NCI-H187 treated with DMSO at 0.1 percent for 48 hours (cell line): ENCODE measurements at regions not wholly inside any gene's neighbourhood (a gene's known extent, or its start where the extent isn't known, plus 50 kb on each side); places are given as distances from the start of the nearest gene placed in this dataset.
"Not testable (repeated sequence)": the region's sequence is repeated elsewhere in the genome, so short reads cannot be mapped to it uniquely, and the experiment has no call there.

ENCODE experiments used
- DNase-seq: peaks from one replicate; lab custom pipeline; 2025; lab: John Stamatoyannopoulos, UW

DNA sequence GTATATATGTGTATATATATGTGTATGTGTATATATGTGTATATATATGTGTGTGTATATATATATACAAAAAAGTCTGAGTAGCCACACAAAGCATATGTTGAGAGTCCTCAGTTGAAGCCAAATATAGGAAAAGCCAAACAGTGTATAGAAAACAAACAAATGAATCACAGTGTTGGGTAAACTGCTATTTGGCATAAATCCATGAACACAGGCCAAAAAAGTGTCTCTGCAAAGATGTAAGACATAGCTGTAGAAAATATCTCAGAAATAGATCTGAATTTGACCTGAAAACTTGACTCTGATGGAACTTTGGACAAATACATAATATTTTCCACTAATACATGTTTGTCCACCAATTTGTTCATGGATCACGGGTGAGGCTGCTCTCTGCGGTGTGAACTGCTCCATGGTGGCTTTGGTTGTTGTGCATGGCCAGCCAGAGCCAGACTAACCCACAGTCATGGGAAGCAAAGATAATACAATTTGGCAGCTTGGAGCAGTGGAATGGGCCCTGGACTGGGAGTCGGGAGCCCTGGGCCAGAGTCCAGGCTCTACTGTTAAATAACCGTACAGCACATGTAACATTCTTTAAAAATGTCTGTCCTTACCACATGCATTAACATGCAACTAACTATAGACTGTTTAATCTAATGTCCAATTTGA is 76.9 kb upstream of the EED start:
- DNase-seq = no peak

DNA sequence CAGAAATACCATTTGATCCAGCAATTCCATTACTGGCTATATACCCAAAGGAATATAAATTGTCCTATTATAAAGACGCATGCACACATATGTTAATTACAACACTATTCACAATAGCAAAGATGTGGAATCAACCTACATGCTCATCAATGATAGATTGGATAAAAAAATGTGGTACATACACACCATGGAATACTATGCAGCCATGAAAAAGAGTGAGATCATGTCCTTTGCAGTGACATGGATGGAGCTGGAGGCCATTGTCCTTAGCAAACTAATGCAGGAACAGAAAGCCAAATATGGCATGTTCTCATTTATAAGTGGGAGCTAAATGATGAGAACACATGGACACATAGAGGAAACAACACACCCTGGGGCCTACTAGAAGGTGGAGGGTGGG is 78.3 kb upstream of the EED start:
- not testable (repeated sequence) for DNase-seq

DNA sequence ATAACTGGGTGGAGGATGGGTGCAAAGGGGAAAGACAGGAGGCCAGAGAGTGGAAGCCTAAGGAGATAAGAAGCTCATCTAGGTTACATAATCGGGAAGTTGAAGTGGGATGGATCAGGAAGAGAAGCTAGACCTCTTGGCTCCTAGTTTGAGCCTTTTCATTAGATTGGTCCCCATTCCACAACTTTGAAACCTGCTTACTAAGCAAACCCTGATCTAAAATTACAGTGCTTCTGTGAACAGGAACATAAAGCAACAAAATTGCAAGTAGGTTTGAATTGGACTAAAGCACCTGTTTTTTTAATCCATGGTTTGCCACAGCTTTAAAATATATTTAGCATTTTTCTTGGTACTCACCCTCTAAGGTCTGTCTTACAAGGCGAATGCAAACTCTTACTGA is 80.4 kb upstream of the EED start:
- no peak for DNase-seq

DNA sequence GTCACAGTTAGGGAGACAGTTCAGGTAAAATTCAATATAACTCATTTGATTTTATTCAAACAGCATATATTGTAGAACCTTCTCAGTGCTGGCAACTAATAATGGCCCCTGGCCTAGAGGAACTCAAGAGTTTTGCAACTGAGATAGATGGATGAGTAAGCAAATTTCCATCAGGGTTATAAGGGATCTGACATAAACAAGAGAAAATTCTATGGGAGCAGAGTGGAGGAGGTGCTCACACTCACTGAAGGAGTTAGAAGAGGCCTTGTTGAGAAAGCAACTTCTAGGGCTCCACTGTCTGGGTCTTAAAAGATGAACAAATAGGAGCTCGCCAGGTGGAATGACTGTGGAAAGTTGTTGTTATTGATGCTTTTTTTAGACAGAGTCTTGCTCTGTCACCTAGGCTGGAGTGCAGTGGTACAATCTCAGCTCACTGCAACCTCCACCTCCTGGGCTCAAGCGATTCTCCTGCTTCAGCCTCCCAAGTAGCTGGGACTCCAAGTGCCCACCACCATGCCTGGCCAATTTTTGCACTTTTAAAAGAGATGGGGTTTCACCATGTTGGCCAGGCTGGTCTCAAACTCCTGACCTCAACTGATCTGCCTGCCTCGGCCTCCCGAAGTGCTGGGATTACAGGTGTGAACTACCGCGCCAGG is 81.2 kb upstream of the EED start:
- DNase-seq = not testable (repeated sequence)

DNA sequence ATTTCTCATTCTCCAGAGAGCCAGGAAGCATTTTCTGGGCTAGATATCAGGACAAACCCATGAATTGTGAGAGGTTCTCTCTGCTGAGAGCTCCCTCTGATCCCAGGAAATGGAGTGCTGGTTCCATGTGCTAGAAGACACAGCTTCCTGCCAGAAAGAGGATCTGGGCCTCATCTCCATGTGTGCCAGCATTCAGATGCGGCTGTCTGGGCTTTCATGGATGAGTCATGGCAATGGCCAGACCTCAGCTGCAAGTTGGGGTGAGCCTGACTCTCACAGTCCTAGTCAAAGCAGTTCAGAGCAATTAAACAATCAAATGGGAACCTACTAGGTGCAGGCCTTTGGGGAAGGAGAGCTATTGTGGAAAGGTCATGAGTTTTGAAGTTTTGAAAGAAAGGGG is 82.3 kb upstream of the EED start:
- DNase-seq = no peak

DNA sequence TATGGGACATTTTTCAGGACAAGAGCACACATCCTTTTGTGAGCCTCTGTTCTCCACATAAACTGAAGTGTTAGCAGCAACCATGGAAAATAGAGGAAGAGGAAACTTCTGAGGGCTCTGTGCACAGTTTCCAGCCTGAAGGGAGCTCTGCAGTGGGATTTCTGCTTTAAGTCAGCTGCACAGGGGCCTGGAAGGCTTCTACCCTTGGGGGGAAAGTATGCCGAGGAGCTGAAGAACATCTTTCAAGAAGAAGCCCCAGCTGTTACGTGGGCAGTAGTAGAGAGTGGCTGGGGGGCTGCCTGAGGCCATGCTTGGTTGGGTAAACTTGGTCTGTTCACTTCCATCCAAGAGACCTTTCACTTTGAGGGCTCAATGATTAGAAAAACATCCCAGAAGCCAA is 82.7 kb upstream of the EED start:
- no peak for DNase-seq

DNA sequence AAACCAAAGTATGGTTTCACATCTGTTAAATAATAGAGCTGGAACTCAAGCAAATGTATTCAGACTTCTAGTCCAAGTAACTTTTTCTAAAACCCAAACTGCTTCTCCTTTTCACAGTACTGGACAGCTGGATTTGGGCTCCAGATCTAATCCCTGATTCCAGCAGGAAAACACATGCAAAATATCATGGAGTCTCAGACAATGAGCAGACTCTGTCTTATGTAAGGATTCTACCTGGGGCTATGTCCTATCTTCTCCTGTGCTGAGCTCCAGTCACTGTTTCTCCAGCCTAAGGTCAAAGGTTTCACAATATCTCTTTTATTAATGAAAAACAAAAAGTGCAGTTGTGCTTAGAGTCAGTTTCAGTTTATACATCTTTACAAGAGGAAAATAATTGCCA is 83.2 kb upstream of the EED start:
- no peak for DNase-seq

DNA sequence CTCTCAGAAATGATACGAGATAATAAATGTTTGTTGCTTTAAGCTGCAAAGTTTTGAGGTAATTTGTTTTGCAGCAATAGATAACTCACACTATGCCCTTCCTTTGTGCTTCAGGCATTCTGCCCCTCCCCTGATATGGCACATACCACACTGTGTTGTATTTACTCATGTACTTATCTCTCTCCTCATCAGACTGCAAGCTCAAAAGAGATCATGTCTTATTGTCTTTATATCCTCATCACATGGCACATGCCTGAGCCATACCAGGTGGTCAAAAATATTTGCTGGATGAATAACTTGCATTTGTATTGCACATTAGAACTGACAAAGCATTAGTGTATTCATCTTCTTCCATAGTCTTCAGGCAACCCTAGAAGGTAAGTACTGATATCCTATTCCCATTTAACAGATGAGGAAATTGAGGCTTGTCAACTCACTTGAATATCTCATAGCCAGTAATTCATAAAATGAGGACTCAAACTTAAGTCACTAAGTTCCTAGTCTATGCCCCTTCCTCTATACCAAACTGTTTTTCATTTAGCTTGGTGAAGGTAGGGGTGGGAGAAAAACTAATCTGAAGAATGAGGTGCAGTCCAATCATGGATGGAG is 83.9 kb upstream of the EED start:
- no peak for DNase-seq

DNA sequence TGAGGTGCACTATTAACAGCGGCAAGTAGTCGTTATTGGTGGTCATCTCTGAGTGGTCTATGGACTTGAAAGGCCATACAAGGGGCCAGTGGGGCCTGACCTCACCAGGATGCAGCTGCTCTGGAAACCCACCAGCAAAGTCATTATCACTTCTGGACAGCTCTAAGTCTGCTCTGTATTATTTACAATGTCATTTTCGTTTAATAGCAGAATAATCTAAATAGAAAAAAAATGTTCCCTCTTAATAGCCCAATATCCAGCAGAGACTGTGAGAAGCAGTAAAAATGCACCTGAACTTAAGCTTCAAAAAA is 85.0 kb upstream of the EED start:
- DNase-seq = no peak

DNA sequence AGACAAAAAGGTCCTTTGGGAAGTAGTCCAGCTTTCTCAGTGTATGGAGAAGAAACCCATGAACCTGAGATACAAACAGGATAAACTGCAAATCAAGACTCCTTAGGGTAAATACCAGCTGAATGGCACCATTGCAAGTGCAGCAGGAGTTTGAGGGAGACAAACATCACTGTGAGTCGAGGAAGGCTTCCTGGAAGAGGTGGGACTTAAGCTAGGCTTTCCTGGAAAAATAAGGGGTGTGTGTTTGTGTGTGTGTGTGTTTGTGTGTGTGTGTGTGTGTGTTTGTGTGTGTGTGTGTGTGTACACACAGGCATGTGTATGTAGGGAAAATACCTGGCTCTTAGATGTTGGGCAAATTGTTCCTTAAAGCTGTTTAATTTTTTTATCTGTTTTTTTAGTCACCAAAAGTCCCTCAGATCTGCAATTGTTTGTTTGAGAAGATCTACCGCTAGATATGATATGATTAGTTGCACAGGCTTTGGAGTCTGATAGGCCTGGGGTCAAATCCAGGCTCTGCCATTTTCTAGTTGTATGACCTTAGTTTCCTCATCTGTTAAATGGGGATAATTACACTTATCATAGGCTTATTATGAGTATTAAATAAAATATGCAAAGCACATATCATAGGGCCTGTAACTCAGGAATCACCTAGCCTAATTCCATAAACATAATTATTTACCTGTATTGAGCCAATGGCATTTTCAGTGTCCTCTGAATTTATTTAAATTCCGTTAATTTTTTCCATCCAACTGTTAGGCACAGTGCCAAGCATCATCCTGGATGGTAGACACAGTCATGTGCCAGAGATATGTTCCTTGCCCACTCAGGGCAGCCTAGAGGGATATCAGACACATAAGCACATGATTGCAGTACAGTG is 85.6 kb upstream of the EED start:
- DNase-seq = no peak

DNA sequence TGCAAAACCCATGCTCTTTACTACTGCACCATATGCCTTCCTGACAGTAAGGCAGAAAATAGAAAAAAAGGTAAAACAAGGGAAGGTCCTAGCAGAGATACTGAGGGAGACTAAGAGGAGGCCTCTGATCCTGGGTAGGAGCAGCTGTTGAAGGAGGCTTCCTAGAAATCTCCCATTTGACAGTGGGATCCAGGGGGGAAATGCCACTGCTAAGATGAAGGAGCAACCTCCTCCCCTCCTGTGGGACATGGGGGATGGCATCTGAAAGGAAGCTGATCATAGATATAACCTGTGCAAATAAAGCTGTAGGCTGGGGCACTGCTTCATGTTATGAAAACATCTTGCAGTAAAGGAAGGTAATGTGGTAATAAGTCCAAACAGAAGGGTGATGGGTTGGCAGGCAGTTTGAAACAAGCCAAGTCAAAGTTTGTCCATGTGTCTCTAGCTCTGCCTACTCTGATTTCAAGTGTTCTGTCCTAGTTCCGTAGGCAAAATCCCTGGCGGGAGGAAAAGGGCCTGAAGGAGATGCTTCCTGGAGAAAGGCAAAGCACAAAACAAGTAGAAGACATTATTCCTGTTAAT is 86.7 kb upstream of the EED start:
- no peak for DNase-seq

DNA sequence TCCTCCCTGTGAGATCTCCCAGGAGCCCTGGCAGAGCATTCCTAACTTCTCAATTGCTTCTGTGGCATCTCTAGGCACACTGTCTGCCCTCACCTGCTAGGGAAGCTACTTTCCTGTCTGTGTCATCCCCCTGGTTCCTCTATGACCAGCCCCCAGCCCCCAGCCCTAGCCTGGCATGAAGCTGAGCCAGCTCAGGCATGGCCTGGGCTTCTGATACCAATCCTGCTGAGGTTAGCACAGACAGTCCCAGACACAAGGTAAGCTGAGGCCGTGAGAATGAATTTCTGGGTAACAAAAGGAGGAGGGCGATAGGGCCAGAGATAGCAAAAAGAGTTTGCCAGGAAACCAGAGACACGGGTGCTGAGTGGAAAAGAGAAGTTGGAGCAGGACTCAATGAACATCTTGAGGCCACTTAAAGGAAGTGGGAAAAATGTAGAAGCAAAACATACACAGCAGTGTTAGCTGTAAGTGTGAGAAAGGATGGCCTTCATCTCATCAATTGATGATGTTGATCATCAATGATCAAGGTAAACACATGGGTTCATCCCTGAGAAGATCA is 87.6 kb upstream of the PICALM start:
- DNase-seq = no peak

DNA sequence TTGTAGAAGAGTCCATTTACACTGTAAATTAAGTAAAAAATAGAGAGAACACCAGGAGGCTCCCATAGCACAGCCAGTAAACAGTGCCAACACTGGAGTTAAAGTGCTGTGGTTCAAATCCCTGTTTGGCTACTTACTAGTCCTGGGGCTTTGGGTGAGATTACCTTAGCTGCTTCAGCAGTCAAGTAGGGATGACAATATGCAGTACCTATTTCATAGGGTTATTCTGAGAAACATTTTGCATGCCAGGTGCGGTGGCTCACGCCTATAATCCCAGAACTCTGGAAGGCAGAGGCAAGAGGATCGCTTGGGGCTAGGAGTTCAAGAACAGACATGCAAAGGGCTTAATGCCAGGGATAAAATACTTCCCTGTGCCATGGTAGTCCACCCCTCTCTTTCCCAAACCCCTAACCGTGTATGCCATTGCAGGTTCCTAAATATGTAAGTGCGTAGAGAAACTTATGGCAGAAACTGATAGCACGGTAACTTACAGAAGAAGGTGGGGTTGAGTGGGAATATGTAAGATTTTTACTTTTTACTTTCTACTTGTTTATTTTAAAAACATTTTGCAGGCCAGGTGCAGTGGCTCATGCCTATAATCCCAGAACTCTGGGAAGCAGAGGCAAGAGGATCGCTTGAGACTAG is 86.4 kb upstream of the PICALM start:
- no peak for DNase-seq

DNA sequence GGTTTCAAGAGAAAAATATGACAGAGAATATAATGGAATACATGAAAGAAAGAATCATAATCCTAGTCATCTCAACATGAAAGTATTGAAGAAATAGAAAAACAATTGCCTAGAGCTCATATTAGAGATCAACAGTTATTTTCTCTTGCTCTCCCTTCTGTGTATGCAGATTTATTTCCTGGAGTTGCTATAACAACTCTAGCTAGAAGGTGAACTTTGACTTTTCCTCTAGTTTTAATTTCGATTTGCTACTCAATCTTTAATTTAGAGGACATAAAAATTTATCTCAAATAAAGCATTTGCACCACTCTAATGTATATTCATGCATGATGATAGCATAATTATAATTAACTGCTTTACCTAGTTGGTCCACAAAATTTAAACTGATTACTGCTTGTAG is 84.6 kb upstream of the PICALM start:
- no peak for DNase-seq

DNA sequence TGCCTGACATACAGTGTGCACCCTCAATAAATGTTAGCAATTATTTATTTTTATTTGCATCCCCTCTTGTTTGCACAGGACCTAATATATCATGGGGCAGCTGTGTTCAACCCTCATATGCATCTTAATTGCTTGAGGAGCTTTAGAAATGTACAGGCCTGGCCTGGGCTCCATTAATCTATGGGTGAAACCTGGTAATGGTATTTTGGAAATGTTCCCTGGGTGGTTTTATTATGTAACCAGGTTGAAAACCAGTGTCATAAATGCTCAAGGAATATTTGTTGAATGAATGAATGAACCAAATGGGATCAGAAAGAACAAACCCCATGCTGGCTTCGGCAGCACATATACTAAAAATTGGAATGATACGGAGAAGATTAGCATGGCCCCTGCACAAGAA is 84.0 kb upstream of the PICALM start:
- DNase-seq = no peak

DNA sequence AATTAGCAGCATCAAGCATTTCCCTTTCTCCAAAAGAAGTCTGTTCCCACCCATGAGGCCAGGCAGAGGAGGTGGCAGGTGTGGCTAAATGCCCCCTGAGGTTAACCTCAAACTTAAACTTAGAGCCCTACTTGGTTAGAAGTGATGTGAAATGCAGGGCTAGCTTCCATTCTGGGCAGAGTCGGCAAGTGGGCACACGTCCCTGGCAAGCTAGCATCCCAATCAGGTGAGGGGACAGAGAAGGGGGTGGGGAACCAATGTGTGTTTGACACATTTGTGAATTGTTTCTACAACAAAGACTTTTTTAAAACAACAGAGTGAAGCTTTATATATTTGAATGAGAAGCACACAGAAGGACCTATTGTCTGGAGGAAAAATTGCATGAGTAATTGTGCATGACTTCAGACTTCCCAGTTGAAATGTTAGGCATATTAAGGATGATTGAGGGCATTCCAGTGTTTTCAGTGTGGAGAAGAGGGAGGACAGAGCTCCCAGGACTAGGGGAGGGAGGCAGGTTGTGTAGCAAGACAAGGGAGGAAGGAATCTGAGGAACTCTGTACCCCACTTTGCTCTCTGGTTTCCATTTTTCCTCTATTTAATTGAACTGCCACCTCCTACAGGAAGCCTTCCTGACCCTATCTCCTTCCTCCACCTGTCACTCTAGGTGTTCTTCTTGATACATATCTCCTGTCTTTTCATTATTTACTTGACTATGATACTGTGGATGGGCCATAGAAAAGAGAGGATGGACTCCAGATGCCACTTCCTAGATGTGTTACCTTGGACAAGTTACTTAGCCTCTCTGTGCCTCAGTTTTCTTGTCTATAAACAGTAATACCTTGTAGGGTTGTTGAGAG is 83.3 kb upstream of the PICALM start:
- DNase-seq = no peak

DNA sequence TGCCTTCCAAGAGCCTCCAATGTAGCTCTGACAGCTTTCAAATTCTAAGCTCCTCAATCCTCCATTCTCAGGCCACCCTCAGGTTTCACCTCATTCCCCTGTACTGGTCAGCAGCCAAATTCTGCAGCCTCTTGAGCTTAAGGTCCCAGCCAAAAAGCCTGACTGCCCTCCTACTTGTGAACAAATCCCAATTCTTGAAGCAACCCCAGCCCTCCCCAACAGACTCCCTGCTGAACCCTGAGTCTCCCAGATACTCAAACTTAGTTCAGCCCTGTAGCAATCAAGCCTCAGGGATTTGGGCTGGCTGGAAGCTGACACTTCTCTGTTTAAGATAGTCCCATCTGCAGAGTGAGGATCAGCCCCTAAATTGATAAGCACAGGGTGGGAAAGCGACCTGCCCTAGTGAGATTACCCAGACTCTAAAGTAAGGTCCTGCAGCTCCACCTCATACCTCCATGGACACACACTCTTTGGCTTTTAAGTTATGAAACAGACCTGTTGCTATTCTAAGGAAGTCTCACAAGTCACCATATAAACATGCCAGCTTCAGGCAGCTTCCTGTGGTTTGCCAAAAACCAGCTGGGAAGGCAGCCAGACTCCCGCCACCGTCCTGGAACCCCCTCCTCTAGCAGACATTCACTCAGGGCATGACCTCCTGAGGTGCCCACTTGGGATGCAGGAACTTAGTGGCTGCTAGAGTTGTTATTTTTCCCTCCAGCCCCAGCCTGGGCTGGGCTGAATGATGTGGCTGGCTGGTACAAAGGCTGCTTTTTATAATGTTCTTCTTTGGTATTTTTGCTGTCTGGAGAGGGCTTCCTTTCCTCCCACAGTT is 82.5 kb upstream of the PICALM start:
- no peak for DNase-seq

DNA sequence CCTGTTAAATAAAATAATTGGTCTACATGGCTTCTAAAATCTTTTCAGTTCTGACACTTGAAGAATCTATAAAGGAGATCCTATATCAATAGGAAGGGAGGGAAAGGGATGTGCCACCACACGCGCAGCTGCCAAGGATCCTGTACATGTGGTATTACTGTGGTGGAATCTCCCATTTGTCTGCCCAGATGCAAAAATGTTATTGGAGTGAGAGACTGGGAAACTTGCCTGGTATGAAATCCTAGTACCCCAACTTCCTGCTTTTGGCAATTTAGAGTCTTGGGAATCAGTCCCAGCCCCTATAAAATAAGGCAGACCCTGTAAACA is 81.9 kb upstream of the PICALM start:
- no peak for DNase-seq

DNA sequence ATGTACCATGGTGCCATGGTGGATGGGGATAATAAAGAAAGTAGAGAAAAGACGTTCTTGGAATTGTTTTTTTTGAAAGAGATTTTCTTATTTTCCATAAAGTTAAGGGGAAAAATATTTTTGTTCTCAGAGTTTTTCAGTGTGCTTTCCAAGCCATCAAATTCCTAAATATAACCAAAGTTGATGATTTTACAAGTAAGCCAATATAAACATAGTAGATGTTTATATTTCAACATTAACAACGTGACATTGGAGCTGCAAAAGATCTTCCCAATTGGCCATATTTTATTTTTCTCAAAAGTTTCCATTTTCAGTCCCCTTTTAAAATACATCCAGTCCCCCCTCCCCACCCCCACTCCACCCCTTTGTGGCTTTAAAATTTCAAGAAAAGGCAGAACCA is 80.9 kb upstream of the PICALM start:
- no peak for DNase-seq

DNA sequence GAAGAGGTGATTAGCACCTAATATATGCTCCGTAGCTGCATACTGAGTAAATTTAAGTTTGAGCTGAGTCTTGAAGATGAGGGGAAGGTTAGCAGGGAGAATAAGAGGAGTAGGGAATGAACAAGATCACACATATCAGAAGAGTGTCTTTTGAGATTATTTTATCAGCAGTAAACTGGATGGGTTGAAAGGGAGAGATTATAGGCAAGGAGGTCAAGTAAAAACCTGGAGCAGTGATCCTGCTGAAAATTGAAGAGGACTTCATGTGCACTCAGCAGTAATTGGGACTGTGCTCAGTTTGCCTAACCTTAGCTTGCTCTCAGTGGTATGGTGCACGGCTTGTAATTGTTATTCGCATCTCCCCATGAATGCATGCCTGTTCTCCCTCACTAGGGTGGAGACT is 79.5 kb upstream of the PICALM start:
- DNase-seq = no peak
